T-cell (primary cell): ENCODE measurements at regions not wholly inside any gene's neighbourhood (a gene's known extent, or its start where the extent isn't known, plus 50 kb on each side); places are given as distances from the start of the nearest gene placed in this dataset.

Experiments used
- ATAC-seq, 4 experiments: fragments of 200-7000 bp in 3 of 4; fragments of 150-1000 bp in 1 of 4; cut with Tn5 transposase; replicated peaks in 1 of 4; 1 replicate in 3 of 4; 2 replicates in 1 of 4; pipeline ENCODE4 v1.10.0; 2021; ENCODE audit warnings: moderate library complexity in 3 of 4, mild to moderate bottlenecking in 2 of 4, moderate number of reproducible peaks in 1 of 4
- CTCF ChIA-PET, 2 donors: fragments of 300-600 bp; sonication (Branson Sonifier 250); formaldehyde crosslinking; loops; one replicate each; lab custom pipeline; 2022; ENCODE audit warnings: antibody characterized with exemption in 2 of 2; lab: Charles Lee
- POLR2A ChIA-PET, 2 donors: fragments of 300-600 bp; sonication (Branson Sonifier 250); formaldehyde crosslinking; loops; one replicate each; lab custom pipeline; 2022; ENCODE audit warnings: antibody characterized with exemption in 2 of 2; lab: Charles Lee
- DNase-seq, 35 experiments: peaks; one replicate each; pipeline versions ENCODE4 v3.0.0 to v3.0.0-alpha.2; 2013 to 2023
- H3K27ac ChIP-seq: one replicate; pipeline ENCODE4 v1.5.1; 2013; ENCODE audit warnings: low read length
- H3K27me3 ChIP-seq, 2 experiments: replicated peaks in 1 of 2; 1 replicate in 1 of 2; 2 replicates in 1 of 2; pipeline versions ENCODE4 v1.6.1 to v1.7.0; 2013; ENCODE audit warnings: low read length in 1 of 2, mixed read lengths in 1 of 2; ENCODE audit not compliant: control insufficient read depth in 2 of 2, insufficient read depth in 2 of 2; ENCODE audit errors: extremely low read depth in 1 of 2
- H3K36me3 ChIP-seq, 2 donors: 1 replicate in 1 of 2; 2 replicates in 1 of 2; pipeline versions ENCODE4 v1.6.1 to v1.7.0; 2013; ENCODE audit warnings: low read length in 1 of 2; ENCODE audit not compliant: control insufficient read depth in 2 of 2, insufficient read depth in 1 of 2; ENCODE audit errors: extremely low read depth in 1 of 2
- H3K4me1 ChIP-seq, 2 experiments: 1 replicate in 1 of 2; 2 replicates in 1 of 2; pipeline versions ENCODE4 v1.6.1 to v1.7.0; 2013; ENCODE audit warnings: low read length in 2 of 2, mixed read lengths in 1 of 2; ENCODE audit not compliant: insufficient read depth in 2 of 2, control insufficient read depth in 1 of 2; ENCODE audit errors: extremely low read depth in 1 of 2
- H3K4me3 ChIP-seq, 2 donors: 1 replicate in 1 of 2; 2 replicates in 1 of 2; pipeline versions ENCODE4 v1.5.1 to v1.7.0; 2013; ENCODE audit warnings: mild to moderate bottlenecking in 2 of 2, low read length in 1 of 2, moderate library complexity in 1 of 2; ENCODE audit not compliant: control insufficient read depth in 1 of 2; ENCODE audit errors: extremely low read depth in 1 of 2
- H3K9me3 ChIP-seq: 2 replicates; pipeline ENCODE4 v1.7.0; 2013
- H3K27ac Mint-ChIP-seq, 2 donors: one replicate each; pipeline ENCODE4 v1.8.0; 2020 to 2021; ENCODE audit warnings: mild to moderate bottlenecking in 2 of 2, mixed read lengths in 2 of 2
- H3K27me3 Mint-ChIP-seq, 2 donors: one replicate each; pipeline ENCODE4 v1.8.0; 2021 to 2022; ENCODE audit warnings: mixed read lengths in 2 of 2
- H3K36me3 Mint-ChIP-seq: one replicate; pipeline ENCODE4 v1.8.0; 2021; ENCODE audit warnings: mixed read lengths
- H3K4me1 Mint-ChIP-seq, 3 donors: one replicate each; pipeline ENCODE4 v1.8.0; 2020 to 2022; ENCODE audit warnings: mixed read lengths in 3 of 3, mild to moderate bottlenecking in 1 of 3
- H3K4me3 Mint-ChIP-seq, 3 donors: one replicate each; pipeline ENCODE4 v1.8.0; 2020 to 2022; ENCODE audit warnings: mild to moderate bottlenecking in 3 of 3, mixed read lengths in 3 of 3, moderate library complexity in 3 of 3
- H3K9me3 Mint-ChIP-seq, 3 donors: one replicate each; pipeline ENCODE4 v1.8.0; 2020 to 2022; ENCODE audit warnings: mixed read lengths in 3 of 3
- WGBS: methylation state at CpG from one replicate; pipeline ENCODE4 v1.1.5; 2013; ENCODE audit warnings: missing lambda C conversion rate; ENCODE audit not compliant: insufficient coverage; 5-methylcytosine and 5-hydroxymethylcytosine counted together

- Histone ChIP-seq H3K9me3 (no peaks in the 10 kb centered on the region), H3K4me3 (no peak overlapping the region), H3K36me3 (no peaks in the 10 kb centered on the region), H3K27me3 (no peaks in the 10 kb centered on the region), H3K27ac (no peak overlapping the region), H3K4me1 (peaks cover 4 to 11% of the 10 kb centered on the region in 2 experiments)
- no peaks in the 10 kb centered on the region for H3K27me3 Mint-ChIP-seq
- CTCF ChIA-PET = no interaction called here
- H3K4me1 Mint-ChIP-seq = peaks cover 13 to 14% (median 13%) of the 10 kb centered on the region in 3 donors
- ATAC-seq (no peak), DNase-seq (no peak)
- no peak overlapping the region for H3K4me3 Mint-ChIP-seq
- no CpG with 5 or more reads among the region's 2 CpGs for WGBS
- H3K9me3 Mint-ChIP-seq = no peaks in the 10 kb centered on the region
- H3K27ac Mint-ChIP-seq = no peak overlapping the region
- no peaks in the 10 kb centered on the region for H3K36me3 Mint-ChIP-seq
- POLR2A ChIA-PET = interaction anchor here in 1 of 2 donors (0.6 kb wide), 1 partner anchor 302 kb away, joined by 3 read pairs; no protein-coding TSS in a partner anchor
Measured at GRCh38 chr1:168830562-168830961, 101.6 kb upstream of the DPT start.

GRCh38 chr1:168832661-168833060 is 103.7 kb upstream of the DPT start:
- 89% methylated on average over 1 of the region's 2 CpGs for WGBS
- ATAC-seq = no peak
- H3K27me3 Mint-ChIP-seq = no peaks in the 10 kb centered on the region
- peaks cover 13 to 14% (median 13%) of the 10 kb centered on the region in 3 donors for H3K4me1 Mint-ChIP-seq
- H3K27me3 ChIP-seq = no peaks in the 10 kb centered on the region
- no peak overlapping the region for H3K27ac ChIP-seq
- H3K4me3 ChIP-seq = no peak overlapping the region
- POLR2A ChIA-PET = no interaction called here
- H3K9me3 ChIP-seq = no peaks in the 10 kb centered on the region
- H3K9me3 Mint-ChIP-seq = no peaks in the 10 kb centered on the region
- no peaks in the 10 kb centered on the region for H3K36me3 Mint-ChIP-seq
- CTCF ChIA-PET = no interaction called here
- DNase-seq = no peak
- H3K4me3 Mint-ChIP-seq = no peak overlapping the region
- no peaks in the 10 kb centered on the region for H3K36me3 ChIP-seq
- H3K27ac Mint-ChIP-seq = no peak overlapping the region
- peaks cover 4 to 11% of the 10 kb centered on the region in 2 experiments for H3K4me1 ChIP-seq

- POLR2A ChIA-PET = interaction anchor here in 1 of 2 donors (0.7 kb wide), 1 partner anchor 471 kb away, joined by 3 read pairs; no protein-coding TSS in a partner anchor
- 80% methylated on average over 1 of the region's 1 CpG for WGBS
- DNase-seq (no peak), ATAC-seq (no peak)
- Mint-ChIP-seq H3K36me3 (no peaks in the 10 kb centered on the region), H3K9me3 (no peaks in the 10 kb centered on the region), H3K4me1 (peaks cover 13 to 14% (median 13%) of the 10 kb centered on the region in 3 donors), H3K27me3 (no peaks in the 10 kb centered on the region), H3K4me3 (peak overlapping the region in 1 of 3 donors; percentile 6), H3K27ac (no peak overlapping the region)
- no peak overlapping the region for H3K27ac ChIP-seq
- H3K27me3 ChIP-seq = no peaks in the 10 kb centered on the region
- no peaks in the 10 kb centered on the region for H3K36me3 ChIP-seq
- peaks cover 4 to 11% of the 10 kb centered on the region in 2 experiments for H3K4me1 ChIP-seq
- H3K4me3 ChIP-seq = no peak overlapping the region
- CTCF ChIA-PET = no interaction called here
- H3K9me3 ChIP-seq = no peaks in the 10 kb centered on the region
Measured at GRCh38 chr1:168833362-168833761, 104.4 kb upstream of the DPT start.

- H3K4me1 ChIP-seq = peaks cover 4 to 11% of the 10 kb centered on the region in 2 experiments
- Mint-ChIP-seq H3K27ac (peak overlapping the region; percentile 15 to 62), H3K27me3 (no peaks in the 10 kb centered on the region), H3K4me3 (peak overlapping the region in 1 of 3 donors; percentile 6), H3K9me3 (no peaks in the 10 kb centered on the region), H3K4me1 (peaks cover 13 to 14% (median 13%) of the 10 kb centered on the region in 3 donors), H3K36me3 (no peaks in the 10 kb centered on the region)
- H3K9me3 ChIP-seq = no peaks in the 10 kb centered on the region
- H3K27ac ChIP-seq = no peak overlapping the region
- H3K4me3 ChIP-seq = no peak overlapping the region
- ChIA-PET CTCF (interaction anchor here in 1 of 2 donors (0.6 kb wide), 1 partner anchor 11 kb away, joined by 3 read pairs; no protein-coding TSS in a partner anchor), POLR2A (interaction anchor here (0.6 to 0.7 kb wide), 2 partner anchors 60 to 471 kb away, joined by 3 read pairs; no protein-coding TSS in a partner anchor)
- H3K36me3 ChIP-seq = no peaks in the 10 kb centered on the region
- ATAC-seq = peak in 3 of 4 experiments; percentile 42 to 69 (median 67)
- no peaks in the 10 kb centered on the region for H3K27me3 ChIP-seq
- DNase-seq = peak in 17 of 35 experiments; percentile 0 to 17 (median 4)
- no CpG with 5 or more reads among the region's 4 CpGs for WGBS
Measured at GRCh38 chr1:168833801-168834224, 104.8 kb upstream of the DPT start.

- DNase-seq (no peak), ATAC-seq (no peak)
- WGBS = no CpG with 5 or more reads among the region's 2 CpGs
- POLR2A ChIA-PET = interaction anchor here in 1 of 2 donors (0.6 kb wide), 1 partner anchor 59 kb away, joined by 3 read pairs; no protein-coding TSS in a partner anchor
- Histone ChIP-seq H3K9me3 (no peaks in the 10 kb centered on the region), H3K4me3 (no peak overlapping the region), H3K27me3 (no peaks in the 10 kb centered on the region), H3K36me3 (no peaks in the 10 kb centered on the region), H3K4me1 (peaks cover 4 to 11% of the 10 kb centered on the region in 2 experiments), H3K27ac (no peak overlapping the region)
- Mint-ChIP-seq H3K4me3 (peak overlapping the region in 1 of 3 donors; percentile 6), H3K27me3 (no peaks in the 10 kb centered on the region), H3K36me3 (no peaks in the 10 kb centered on the region), H3K4me1 (peaks cover 13 to 14% (median 13%) of the 10 kb centered on the region in 3 donors), H3K9me3 (no peaks in the 10 kb centered on the region), H3K27ac (peak overlapping the region; percentile 15 to 62)
- CTCF ChIA-PET = interaction anchor here in 1 of 2 donors (0.6 kb wide), 1 partner anchor 12 kb away, joined by 3 read pairs; no protein-coding TSS in a partner anchor
Measured at GRCh38 chr1:168834225-168834872, 105.3 kb upstream of the DPT start.

GRCh38 chr1:168835176-168835575 is 106.2 kb upstream of the DPT start:
- Mint-ChIP-seq H3K4me1 (peaks cover 13 to 14% (median 13%) of the 10 kb centered on the region in 3 donors), H3K9me3 (no peaks in the 10 kb centered on the region), H3K27me3 (no peaks in the 10 kb centered on the region), H3K4me3 (no peak overlapping the region), H3K36me3 (no peaks in the 10 kb centered on the region), H3K27ac (no peak overlapping the region)
- ChIA-PET CTCF (no interaction called here), POLR2A (no interaction called here)
- Histone ChIP-seq H3K27me3 (no peaks in the 10 kb centered on the region), H3K9me3 (no peaks in the 10 kb centered on the region), H3K4me1 (peaks cover 4 to 11% of the 10 kb centered on the region in 2 experiments), H3K36me3 (no peaks in the 10 kb centered on the region), H3K4me3 (no peak overlapping the region), H3K27ac (no peak overlapping the region)
- no CpG with 5 or more reads among the region's 1 CpG for WGBS
- ATAC-seq = no peak
- DNase-seq = no peak
